ENCODE measurements at regions not wholly inside any gene's neighbourhood (a gene's known extent, or its start where the extent isn't known, plus 50 kb on each side); places are given as distances from the start of the nearest gene placed in this dataset.

- TF ChIP-seq CTCF (IDR thresholded peaks at IDR 0.05) (no peak), POLR2A (IDR thresholded peaks at IDR 0.05) (no peak), POLR2AphosphoS5 (IDR thresholded peaks at IDR 0.05) (no peak)
Measured at GRCh38 chr18:42165922-42166513, 211.0 kb downstream of the PIK3C3 start.
